ENCODE measurements at regions not wholly inside any gene's neighbourhood (a gene's known extent, or its start where the extent isn't known, plus 50 kb on each side); places are given as distances from the start of the nearest gene placed in this dataset.

GRCh38 chr22:49721211-49721763 is 106.4 kb downstream of the BRD1 start:
- DNase-seq, result no peak

- DNase-seq, result no peak
These were observed 107.3 kb downstream of the BRD1 start for GRCh38 chr22:49720279-49720959.

GRCh38 chr22:49719046-49719445 is 108.6 kb downstream of the BRD1 start:
- DNase-seq, result no peak

- DNase-seq, result no peak
These were observed 109.3 kb downstream of the BRD1 start for GRCh38 chr22:49718396-49718795.

- no peak for DNase-seq
These were observed 110.3 kb downstream of the BRD1 start for GRCh38 chr22:49717322-49717919.

- DNase-seq, result no peak
These were observed 111.2 kb downstream of the BRD1 start for GRCh38 chr22:49716441-49716840.

GRCh38 chr22:49715450-49715849 is 112.2 kb downstream of the BRD1 start:
- no peak for DNase-seq

- no peak for DNase-seq
These were observed 114.7 kb downstream of the BRD1 start for GRCh38 chr22:49713003-49713402.

- DNase-seq, result peak in 1 of 56 donors; percentile 4
These were observed 115.4 kb downstream of the BRD1 start for GRCh38 chr22:49712195-49712791.

GRCh38 chr22:49710746-49711145 is 116.9 kb downstream of the BRD1 start:
- DNase-seq, result no peak

GRCh38 chr22:49709464-49709863 is 118.2 kb downstream of the BRD1 start:
- DNase-seq, result no peak

- DNase-seq, result no peak
These were observed 121.7 kb downstream of the BRD1 start for GRCh38 chr22:49705972-49706352.

- no peak for DNase-seq
These were observed 122.3 kb downstream of the BRD1 start for GRCh38 chr22:49705216-49705971.

- no peak for DNase-seq
These were observed 123.1 kb downstream of the BRD1 start for GRCh38 chr22:49704345-49705215.

GRCh38 chr22:49703990-49704344 is 123.7 kb downstream of the BRD1 start:
- DNase-seq, result no peak

GRCh38 chr22:49703505-49703904 is 124.2 kb downstream of the BRD1 start:
- DNase-seq, result no peak

- no peak for DNase-seq
These were observed 125.6 kb downstream of the BRD1 start for GRCh38 chr22:49702068-49702397.

GRCh38 chr22:49701380-49702067 is 126.1 kb downstream of the BRD1 start:
- DNase-seq, result no peak

GRCh38 chr22:49699928-49700498 is 127.7 kb downstream of the BRD1 start:
- no peak for DNase-seq

- DNase-seq, result no peak
These were observed 128.2 kb downstream of the BRD1 start for GRCh38 chr22:49699476-49699875.
